ENCODE measurements at regions not wholly inside any gene's neighbourhood (a gene's known extent, or its start where the extent isn't known, plus 50 kb on each side); places are given as distances from the start of the nearest gene placed in this dataset.

DNA sequence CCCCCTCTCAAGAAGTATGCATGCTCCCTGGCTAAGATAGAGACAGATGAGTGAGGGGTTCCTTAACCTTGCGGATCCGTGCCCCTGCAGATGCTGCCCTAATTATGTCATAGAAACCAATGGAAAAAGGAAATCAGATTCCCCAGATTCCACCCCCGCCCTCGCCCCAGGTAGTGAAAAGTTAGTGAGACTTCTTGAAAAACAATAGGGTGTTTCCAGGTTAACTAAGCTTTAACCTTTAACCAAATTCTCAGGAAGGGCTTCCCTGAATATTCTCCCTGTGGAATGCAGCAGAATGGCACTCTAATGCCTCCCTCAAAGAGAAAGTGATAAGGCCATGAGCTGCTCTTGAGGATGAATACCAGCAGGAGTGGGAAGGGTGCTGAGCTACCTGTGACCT is 116.0 kb upstream of the RANBP3L start:
- 84 to 86% (median 85%) methylated on average over 4 of the region's 4 CpGs for WGBS, 3 donors
- TF ChIP-seq, protein P1, sequence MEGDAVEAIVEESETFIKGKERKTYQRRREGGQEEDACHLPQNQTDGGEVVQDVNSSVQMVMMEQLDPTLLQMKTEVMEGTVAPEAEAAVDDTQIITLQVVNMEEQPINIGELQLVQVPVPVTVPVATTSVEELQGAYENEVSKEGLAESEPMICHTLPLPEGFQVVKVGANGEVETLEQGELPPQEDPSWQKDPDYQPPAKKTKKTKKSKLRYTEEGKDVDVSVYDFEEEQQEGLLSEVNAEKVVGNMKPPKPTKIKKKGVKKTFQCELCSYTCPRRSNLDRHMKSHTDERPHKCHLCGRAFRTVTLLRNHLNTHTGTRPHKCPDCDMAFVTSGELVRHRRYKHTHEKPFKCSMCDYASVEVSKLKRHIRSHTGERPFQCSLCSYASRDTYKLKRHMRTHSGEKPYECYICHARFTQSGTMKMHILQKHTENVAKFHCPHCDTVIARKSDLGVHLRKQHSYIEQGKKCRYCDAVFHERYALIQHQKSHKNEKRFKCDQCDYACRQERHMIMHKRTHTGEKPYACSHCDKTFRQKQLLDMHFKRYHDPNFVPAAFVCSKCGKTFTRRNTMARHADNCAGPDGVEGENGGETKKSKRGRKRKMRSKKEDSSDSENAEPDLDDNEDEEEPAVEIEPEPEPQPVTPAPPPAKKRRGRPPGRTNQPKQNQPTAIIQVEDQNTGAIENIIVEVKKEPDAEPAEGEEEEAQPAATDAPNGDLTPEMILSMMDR (IDR thresholded peaks at IDR 0.05): no peak
- TF ChIP-seq POLR2A (IDR thresholded peaks at IDR 0.05): no peak
- no peak for TF ChIP-seq EP300 (IDR thresholded peaks at IDR 0.05)
- H3K9me3 ChIP-seq: no peaks in the 10 kb centered on the region
- H3K4me3 ChIP-seq: no peak overlapping the region
- H3K4me1 ChIP-seq (ENCODE audit: insufficient read depth): no peaks in the 10 kb centered on the region
- intact Hi-C loops (cut with DNase I): loop anchor here in 2 of 4 donors (2.0 to 10.0 kb wide), 3 partner anchors 273 to 447 kb away; no protein-coding TSS in a partner anchor
- no peak overlapping the region for H3K27ac ChIP-seq
- no peaks in the 10 kb centered on the region for H3K36me3 ChIP-seq
- H3K27me3 ChIP-seq: no peaks in the 10 kb centered on the region
- DNase-seq: no peak

- no peak overlapping the region for H3K4me3 ChIP-seq
- intact Hi-C loops (cut with DNase I): loop anchor here in 2 of 4 donors (10.0 kb wide), 2 partner anchors 276 to 446 kb away; no protein-coding TSS in a partner anchor
- no peaks in the 10 kb centered on the region for H3K4me1 ChIP-seq (ENCODE audit: insufficient read depth)
- H3K27me3 ChIP-seq: no peaks in the 10 kb centered on the region
- no peaks in the 10 kb centered on the region for H3K9me3 ChIP-seq
- H3K36me3 ChIP-seq: no peaks in the 10 kb centered on the region
- no peak for DNase-seq
- H3K27ac ChIP-seq: no peak overlapping the region
- no peak for TF ChIP-seq POLR2A (IDR thresholded peaks at IDR 0.05)
- TF ChIP-seq, protein P1 (IDR thresholded peaks at IDR 0.05): no peak
- no peak for TF ChIP-seq EP300 (IDR thresholded peaks at IDR 0.05)
- WGBS, 3 donors: 71 to 82% (median 82%) methylated on average over 6 of the region's 6 CpGs
Measured at GRCh38 chr5:36418152-36418979, 116.7 kb upstream of the RANBP3L start.

DNA sequence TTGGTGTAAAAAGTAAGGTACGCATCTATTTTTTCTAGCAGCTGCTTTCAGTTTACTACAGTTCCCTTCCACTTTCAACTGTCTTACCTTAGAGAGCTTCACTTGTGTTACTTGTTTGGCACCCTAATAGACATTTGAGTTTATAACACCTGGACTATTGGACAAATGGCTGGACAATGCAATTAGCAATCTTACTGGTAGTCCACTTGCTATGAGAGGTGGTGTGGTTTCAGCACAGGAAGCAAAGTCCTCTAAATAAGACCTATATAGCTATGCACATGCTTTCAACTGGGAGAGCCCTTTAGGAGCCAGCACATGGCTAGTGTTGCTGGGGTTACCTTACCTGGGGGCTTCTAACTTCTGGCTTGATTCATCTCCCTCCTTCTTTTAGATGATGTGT is 119.6 kb upstream of the RANBP3L start:
- WGBS, 3 donors: 96 to 100% (median 98%) methylated on average over 1 of the region's 1 CpG
- H3K4me1 ChIP-seq (ENCODE audit: insufficient read depth): no peaks in the 10 kb centered on the region
- H3K27ac ChIP-seq: no peak overlapping the region
- no peaks in the 10 kb centered on the region for H3K36me3 ChIP-seq
- H3K4me3 ChIP-seq: no peak overlapping the region
- intact Hi-C loops (cut with DNase I): no loop called here
- TF ChIP-seq EP300 (IDR thresholded peaks at IDR 0.05) (no peak), POLR2A (IDR thresholded peaks at IDR 0.05) (no peak)
- TF ChIP-seq, protein P1 (IDR thresholded peaks at IDR 0.05): no peak
- no peaks in the 10 kb centered on the region for H3K9me3 ChIP-seq
- no peaks in the 10 kb centered on the region for H3K27me3 ChIP-seq
- no peak for DNase-seq

DNA sequence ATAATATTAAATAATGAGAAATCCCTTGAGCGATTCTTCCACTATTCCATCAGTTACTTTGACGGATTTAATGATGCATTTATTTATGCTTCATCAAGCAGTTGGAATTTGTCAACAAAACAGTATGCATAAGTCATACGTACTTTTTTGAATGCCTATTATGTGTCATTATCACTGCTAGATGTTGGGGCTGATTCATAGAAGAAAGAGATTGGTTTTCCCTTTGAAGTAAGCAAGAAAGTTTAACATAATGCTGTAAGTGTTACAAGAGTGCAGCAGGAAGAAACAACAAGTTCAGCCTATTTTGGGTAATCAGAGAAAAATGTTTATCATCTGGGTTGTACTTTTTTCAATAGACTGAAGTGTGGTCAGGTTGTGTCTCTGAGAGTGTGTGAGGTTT is 121.2 kb upstream of the RANBP3L start:
- Histone ChIP-seq H3K4me3 (no peak overlapping the region), H3K27ac (no peak overlapping the region), H3K9me3 (no peaks in the 10 kb centered on the region), H3K36me3 (no peaks in the 10 kb centered on the region), H3K27me3 (no peaks in the 10 kb centered on the region), H3K4me1 (ENCODE audit: insufficient read depth) (no peaks in the 10 kb centered on the region)
- TF ChIP-seq, protein P1 (IDR thresholded peaks at IDR 0.05): no peak
- TF ChIP-seq EP300 (IDR thresholded peaks at IDR 0.05): no peak
- no peak for TF ChIP-seq POLR2A (IDR thresholded peaks at IDR 0.05)
- DNase-seq: no peak
- intact Hi-C loops (cut with DNase I): no loop called here
- 53 to 69% (median 60%) methylated on average over 3 of the region's 3 CpGs for WGBS, 3 donors
